SK-N-SH (cell line): ENCODE measurements at regions not wholly inside any gene's neighbourhood (a gene's known extent, or its start where the extent isn't known, plus 50 kb on each side); places are given as distances from the start of the nearest gene placed in this dataset.

Experiments
- EP300 ChIP-seq, 2 experiments: IDR thresholded peaks; 2 replicates each; pipeline versions ENCODE4 v1.4.0 to v1.6.1; 2012; ENCODE audit warnings: borderline replicate concordance in 1 of 2, low read depth in 1 of 2, low read length in 1 of 2
- MXI1 ChIP-seq: IDR thresholded peaks from 2 replicates; pipeline ENCODE4 v1.6.1; 2012; ENCODE audit warnings: mild to moderate bottlenecking, low read depth, low read length, improper control_type of control experiment
- POLR2AphosphoS5 ChIP-seq: IDR thresholded peaks from 2 replicates; pipeline ENCODE4 v1.6.1; 2012; ENCODE audit warnings: low read depth, low read length
- TAF1 ChIP-seq: IDR thresholded peaks from 2 replicates; pipeline ENCODE4 v1.6.1; 2012; ENCODE audit warnings: low read depth, mild to moderate bottlenecking, low read length, moderate library complexity, borderline replicate concordance
- TCF12 ChIP-seq: IDR thresholded peaks from 2 replicates; pipeline ENCODE4 v1.4.0; 2012
- TF ChIP-seq, protein P1 (sequence below): IDR thresholded peaks from 2 replicates; pipeline ENCODE4 v1.6.1; 2012; ENCODE audit warnings: mild to moderate bottlenecking, low read depth, low read length, moderate library complexity
- TF ChIP-seq, protein P2 (sequence below): fragments of 200-600 bp; sonication (generic); IDR thresholded peaks from 2 replicates; pipeline ENCODE4 v1.6.1; 2017; ENCODE audit warnings: antibody characterized with exemption, mild to moderate bottlenecking, moderate library complexity
- TF ChIP-seq, protein P3 (sequence below): IDR thresholded peaks from 2 replicates; pipeline ENCODE4 v1.4.0; 2012; ENCODE audit warnings: low read depth, borderline replicate concordance

DNA sequence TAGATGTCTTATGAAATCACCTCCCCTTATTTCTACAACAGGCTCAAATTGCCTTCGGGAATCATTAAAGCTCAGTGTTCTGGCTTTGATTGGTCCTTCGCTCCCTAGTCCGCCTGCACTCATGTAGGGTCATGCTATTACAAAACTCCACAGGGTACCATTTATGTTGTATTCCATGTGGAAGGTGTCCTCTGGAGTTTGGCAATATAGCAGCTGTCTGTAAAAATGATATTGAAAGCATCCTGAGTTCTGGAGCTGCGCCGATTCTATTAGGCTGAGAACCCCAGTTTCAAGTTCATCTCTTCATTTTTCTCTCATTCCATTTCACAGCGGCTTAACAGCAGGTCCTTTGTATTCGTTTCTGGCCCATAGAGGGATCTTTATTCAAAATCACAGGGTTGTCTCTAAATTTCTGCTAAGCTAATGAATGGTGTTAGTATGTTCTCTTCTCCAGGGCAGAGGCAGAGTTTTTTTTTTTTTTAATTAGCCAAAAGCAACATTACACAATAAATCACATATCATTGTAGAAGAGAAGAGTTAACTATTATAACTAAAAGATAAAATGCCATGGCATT is 71.9 kb upstream of the TEKT1 start:
- TF ChIP-seq, protein P1, sequence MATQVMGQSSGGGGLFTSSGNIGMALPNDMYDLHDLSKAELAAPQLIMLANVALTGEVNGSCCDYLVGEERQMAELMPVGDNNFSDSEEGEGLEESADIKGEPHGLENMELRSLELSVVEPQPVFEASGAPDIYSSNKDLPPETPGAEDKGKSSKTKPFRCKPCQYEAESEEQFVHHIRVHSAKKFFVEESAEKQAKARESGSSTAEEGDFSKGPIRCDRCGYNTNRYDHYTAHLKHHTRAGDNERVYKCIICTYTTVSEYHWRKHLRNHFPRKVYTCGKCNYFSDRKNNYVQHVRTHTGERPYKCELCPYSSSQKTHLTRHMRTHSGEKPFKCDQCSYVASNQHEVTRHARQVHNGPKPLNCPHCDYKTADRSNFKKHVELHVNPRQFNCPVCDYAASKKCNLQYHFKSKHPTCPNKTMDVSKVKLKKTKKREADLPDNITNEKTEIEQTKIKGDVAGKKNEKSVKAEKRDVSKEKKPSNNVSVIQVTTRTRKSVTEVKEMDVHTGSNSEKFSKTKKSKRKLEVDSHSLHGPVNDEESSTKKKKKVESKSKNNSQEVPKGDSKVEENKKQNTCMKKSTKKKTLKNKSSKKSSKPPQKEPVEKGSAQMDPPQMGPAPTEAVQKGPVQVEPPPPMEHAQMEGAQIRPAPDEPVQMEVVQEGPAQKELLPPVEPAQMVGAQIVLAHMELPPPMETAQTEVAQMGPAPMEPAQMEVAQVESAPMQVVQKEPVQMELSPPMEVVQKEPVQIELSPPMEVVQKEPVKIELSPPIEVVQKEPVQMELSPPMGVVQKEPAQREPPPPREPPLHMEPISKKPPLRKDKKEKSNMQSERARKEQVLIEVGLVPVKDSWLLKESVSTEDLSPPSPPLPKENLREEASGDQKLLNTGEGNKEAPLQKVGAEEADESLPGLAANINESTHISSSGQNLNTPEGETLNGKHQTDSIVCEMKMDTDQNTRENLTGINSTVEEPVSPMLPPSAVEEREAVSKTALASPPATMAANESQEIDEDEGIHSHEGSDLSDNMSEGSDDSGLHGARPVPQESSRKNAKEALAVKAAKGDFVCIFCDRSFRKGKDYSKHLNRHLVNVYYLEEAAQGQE = no peak
- TF ChIP-seq, protein P2, sequence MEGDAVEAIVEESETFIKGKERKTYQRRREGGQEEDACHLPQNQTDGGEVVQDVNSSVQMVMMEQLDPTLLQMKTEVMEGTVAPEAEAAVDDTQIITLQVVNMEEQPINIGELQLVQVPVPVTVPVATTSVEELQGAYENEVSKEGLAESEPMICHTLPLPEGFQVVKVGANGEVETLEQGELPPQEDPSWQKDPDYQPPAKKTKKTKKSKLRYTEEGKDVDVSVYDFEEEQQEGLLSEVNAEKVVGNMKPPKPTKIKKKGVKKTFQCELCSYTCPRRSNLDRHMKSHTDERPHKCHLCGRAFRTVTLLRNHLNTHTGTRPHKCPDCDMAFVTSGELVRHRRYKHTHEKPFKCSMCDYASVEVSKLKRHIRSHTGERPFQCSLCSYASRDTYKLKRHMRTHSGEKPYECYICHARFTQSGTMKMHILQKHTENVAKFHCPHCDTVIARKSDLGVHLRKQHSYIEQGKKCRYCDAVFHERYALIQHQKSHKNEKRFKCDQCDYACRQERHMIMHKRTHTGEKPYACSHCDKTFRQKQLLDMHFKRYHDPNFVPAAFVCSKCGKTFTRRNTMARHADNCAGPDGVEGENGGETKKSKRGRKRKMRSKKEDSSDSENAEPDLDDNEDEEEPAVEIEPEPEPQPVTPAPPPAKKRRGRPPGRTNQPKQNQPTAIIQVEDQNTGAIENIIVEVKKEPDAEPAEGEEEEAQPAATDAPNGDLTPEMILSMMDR = no peak
- TF ChIP-seq, protein P3, sequence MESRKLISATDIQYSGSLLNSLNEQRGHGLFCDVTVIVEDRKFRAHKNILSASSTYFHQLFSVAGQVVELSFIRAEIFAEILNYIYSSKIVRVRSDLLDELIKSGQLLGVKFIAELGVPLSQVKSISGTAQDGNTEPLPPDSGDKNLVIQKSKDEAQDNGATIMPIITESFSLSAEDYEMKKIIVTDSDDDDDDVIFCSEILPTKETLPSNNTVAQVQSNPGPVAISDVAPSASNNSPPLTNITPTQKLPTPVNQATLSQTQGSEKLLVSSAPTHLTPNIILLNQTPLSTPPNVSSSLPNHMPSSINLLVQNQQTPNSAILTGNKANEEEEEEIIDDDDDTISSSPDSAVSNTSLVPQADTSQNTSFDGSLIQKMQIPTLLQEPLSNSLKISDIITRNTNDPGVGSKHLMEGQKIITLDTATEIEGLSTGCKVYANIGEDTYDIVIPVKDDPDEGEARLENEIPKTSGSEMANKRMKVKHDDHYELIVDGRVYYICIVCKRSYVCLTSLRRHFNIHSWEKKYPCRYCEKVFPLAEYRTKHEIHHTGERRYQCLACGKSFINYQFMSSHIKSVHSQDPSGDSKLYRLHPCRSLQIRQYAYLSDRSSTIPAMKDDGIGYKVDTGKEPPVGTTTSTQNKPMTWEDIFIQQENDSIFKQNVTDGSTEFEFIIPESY = no peak
- TF ChIP-seq EP300 (IDR thresholded peaks at IDR 0.05; ENCODE audit: borderline replicate concordance in 1 of 2, low read depth in 1 of 2, low read length in 1 of 2) (no peak), POLR2AphosphoS5 (no peak), TCF12 (no peak), MXI1 (no peak), TAF1 (no peak)
